ENCODE measurements at regions not wholly inside any gene's neighbourhood (a gene's known extent, or its start where the extent isn't known, plus 50 kb on each side); places are given as distances from the start of the nearest gene placed in this dataset.

- no peak overlapping the region for H3K27ac ChIP-seq
- 79 to 86% methylated on average over 5 of the region's 5 CpGs for WGBS, 2 donors
- ATAC-seq (no peak), DNase-seq (no peak)
- H3K4me1 ChIP-seq: peaks cover 0 to 9% (median 0%) of the 10 kb centered on the region in 9 donors
- no peaks in the 10 kb centered on the region for H3K36me3 ChIP-seq
- H3K9me3 ChIP-seq: no peaks in the 10 kb centered on the region
- H3K4me3 ChIP-seq: no peak overlapping the region
- intact Hi-C loops (cut with DNase I): no loop called here
- no peaks in the 10 kb centered on the region for H3K27me3 ChIP-seq
- TF ChIP-seq, protein P1, sequence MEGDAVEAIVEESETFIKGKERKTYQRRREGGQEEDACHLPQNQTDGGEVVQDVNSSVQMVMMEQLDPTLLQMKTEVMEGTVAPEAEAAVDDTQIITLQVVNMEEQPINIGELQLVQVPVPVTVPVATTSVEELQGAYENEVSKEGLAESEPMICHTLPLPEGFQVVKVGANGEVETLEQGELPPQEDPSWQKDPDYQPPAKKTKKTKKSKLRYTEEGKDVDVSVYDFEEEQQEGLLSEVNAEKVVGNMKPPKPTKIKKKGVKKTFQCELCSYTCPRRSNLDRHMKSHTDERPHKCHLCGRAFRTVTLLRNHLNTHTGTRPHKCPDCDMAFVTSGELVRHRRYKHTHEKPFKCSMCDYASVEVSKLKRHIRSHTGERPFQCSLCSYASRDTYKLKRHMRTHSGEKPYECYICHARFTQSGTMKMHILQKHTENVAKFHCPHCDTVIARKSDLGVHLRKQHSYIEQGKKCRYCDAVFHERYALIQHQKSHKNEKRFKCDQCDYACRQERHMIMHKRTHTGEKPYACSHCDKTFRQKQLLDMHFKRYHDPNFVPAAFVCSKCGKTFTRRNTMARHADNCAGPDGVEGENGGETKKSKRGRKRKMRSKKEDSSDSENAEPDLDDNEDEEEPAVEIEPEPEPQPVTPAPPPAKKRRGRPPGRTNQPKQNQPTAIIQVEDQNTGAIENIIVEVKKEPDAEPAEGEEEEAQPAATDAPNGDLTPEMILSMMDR (IDR thresholded peaks at IDR 0.05): no peak
Observed at GRCh38 chr11:19398273-19398672, 157.5 kb upstream of the E2F8 start.

DNA sequence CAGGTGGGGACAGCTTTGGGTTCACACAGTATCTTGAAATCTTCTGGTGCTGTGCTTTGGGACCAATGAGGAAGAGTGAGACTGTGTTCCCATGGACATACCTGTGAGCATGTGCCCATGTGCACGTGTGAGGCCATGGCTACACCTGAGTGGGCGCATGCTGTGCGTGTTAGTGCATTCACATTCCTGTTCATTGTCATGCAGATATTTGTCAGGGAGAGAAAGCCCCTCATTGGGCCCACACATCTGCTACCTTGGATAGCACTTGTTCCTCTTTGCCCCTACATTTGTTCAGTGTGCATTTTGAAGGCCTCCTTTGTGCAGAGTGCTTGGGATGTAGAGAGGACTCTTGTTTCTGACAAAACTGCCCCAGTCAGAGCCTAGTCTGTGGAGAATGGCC is 154.3 kb upstream of the E2F8 start:
- DNase-seq (no peak), ATAC-seq (no peak)
- Histone ChIP-seq H3K4me1 (peaks cover 0 to 9% (median 0%) of the 10 kb centered on the region in 9 donors), H3K27ac (no peak overlapping the region), H3K36me3 (no peaks in the 10 kb centered on the region), H3K9me3 (peaks cover 0 to 7% (median 0%) of the 10 kb centered on the region in 11 donors), H3K27me3 (no peaks in the 10 kb centered on the region), H3K4me3 (no peak overlapping the region)
- TF ChIP-seq, protein P1 (IDR thresholded peaks at IDR 0.05): no peak
- intact Hi-C loops (cut with DNase I): no loop called here
- WGBS, 2 donors: 64 to 66% methylated on average over 3 of the region's 3 CpGs

GRCh38 chr11:19394525-19395016 is 153.8 kb upstream of the E2F8 start:
- H3K27ac ChIP-seq: no peak overlapping the region
- TF ChIP-seq, protein P1 (IDR thresholded peaks at IDR 0.05): no peak
- 81 to 85% methylated on average over 5 of the region's 5 CpGs for WGBS, 2 donors
- ATAC-seq (no peak), DNase-seq (no peak)
- no peaks in the 10 kb centered on the region for H3K27me3 ChIP-seq
- peaks cover 0 to 7% (median 0%) of the 10 kb centered on the region in 11 donors for H3K9me3 ChIP-seq
- H3K4me3 ChIP-seq: no peak overlapping the region
- peaks cover 0 to 9% (median 0%) of the 10 kb centered on the region in 9 donors for H3K4me1 ChIP-seq
- H3K36me3 ChIP-seq: no peaks in the 10 kb centered on the region
- intact Hi-C loops (cut with DNase I): no loop called here

DNA sequence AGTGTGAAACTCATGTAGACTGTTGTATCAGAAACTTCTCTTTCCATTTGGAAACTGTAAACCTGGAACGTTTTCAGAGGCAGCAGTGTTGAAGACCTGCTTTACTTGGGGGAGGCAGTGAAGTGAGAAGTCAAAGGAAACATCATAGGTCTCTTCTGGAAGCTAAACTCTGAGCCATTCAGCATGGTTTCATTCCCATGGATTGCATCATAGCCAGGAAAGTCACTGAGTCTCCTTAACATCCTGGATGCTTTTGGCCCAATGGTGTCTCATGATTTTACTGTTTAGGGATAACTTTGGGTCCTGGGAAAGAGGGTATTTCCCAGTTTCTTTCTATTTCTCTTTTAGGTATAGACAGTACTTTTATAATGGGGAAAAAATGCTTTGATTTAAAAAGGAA is 153.2 kb upstream of the E2F8 start:
- intact Hi-C loops (cut with DNase I): no loop called here
- WGBS, 2 donors: 69 to 73% methylated on average over 1 of the region's 1 CpG
- H3K27me3 ChIP-seq: no peaks in the 10 kb centered on the region

More for the DNA sequence above, 153.2 kb upstream of the E2F8 start:
- peaks cover 0 to 7% (median 0%) of the 10 kb centered on the region in 11 donors for H3K9me3 ChIP-seq
- H3K36me3 ChIP-seq: no peaks in the 10 kb centered on the region
- H3K4me3 ChIP-seq: no peak overlapping the region
- TF ChIP-seq, protein P1 (IDR thresholded peaks at IDR 0.05): no peak
- H3K4me1 ChIP-seq: peaks cover 0 to 6% (median 0%) of the 10 kb centered on the region in 9 donors
- no peak for DNase-seq
- no peak overlapping the region for H3K27ac ChIP-seq
- no peak for ATAC-seq

Measured in heart right ventricle (tissue), 16 donors.